ENCODE measurements at regions not wholly inside any gene's neighbourhood (a gene's known extent, or its start where the extent isn't known, plus 50 kb on each side); places are given as distances from the start of the nearest gene placed in this dataset.

DNA sequence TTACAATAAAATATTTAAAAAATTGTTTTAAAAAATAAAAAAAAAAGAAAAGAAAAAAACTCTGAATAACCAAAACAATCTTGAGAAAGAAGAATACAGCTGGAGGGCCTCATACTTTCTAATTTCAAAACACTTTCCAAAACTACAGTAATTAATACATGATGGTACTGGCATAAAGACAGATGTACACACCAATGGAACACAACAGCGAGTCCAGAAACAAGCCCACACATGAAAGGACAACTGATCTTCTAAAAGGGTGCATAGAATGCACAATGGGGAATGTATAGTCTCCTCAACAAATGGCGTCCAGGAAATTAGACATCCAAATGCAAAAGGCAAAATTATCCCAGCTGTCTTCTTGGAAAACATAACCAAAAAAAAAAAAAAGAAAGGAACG is 99.6 kb downstream of the LURAP1L start:
- no peak for TF ChIP-seq EZH2phosphoT487 (IDR thresholded peaks at IDR 0.05; ENCODE audit: unreplicated experiment)
- TF ChIP-seq EZH2 (IDR thresholded peaks at IDR 0.05; ENCODE audit: low read depth, unreplicated experiment) = no peak
- no peak for TF ChIP-seq POLR2AphosphoS5 (IDR thresholded peaks at IDR 0.05; ENCODE audit: low read depth)
- TF ChIP-seq ZNF114 (CRISPR knock-in tag; IDR thresholded peaks at IDR 0.05) = no peak

Data from GM23338 (cell line).